Upper lobe of right lung (tissue), 1 donor: ENCODE measurements at regions not wholly inside any gene's neighbourhood (a gene's known extent, or its start where the extent isn't known, plus 50 kb on each side); places are given as distances from the start of the nearest gene placed in this dataset.

Experiments
- ATAC-seq: fragments of 200-7000 bp; cut with Tn5 transposase; one replicate; pipeline ENCODE4 v1.9.1; 2020; ENCODE audit warnings: mild to moderate bottlenecking, moderate library complexity
- DNase-seq: peaks from one replicate; pipeline ENCODE4 v3.0.0-alpha.2; 2020
- H3K27ac ChIP-seq: fragments of 200-600 bp; one replicate; pipeline ENCODE4 v1.8.0; 2022
- H3K27me3 ChIP-seq: fragments of 200-600 bp; one replicate; pipeline ENCODE4 v1.8.0; 2022; ENCODE audit warnings: mild to moderate bottlenecking
- H3K36me3 ChIP-seq: fragments of 200-600 bp; one replicate; pipeline ENCODE4 v1.8.0; 2022
- H3K4me1 ChIP-seq: fragments of 200-600 bp; one replicate; pipeline ENCODE4 v1.8.0; 2022
- H3K4me3 ChIP-seq: fragments of 200-600 bp; one replicate; pipeline ENCODE4 v1.8.0; 2022; ENCODE audit warnings: mild to moderate bottlenecking
- H3K9me3 ChIP-seq: fragments of 200-600 bp; one replicate; pipeline ENCODE4 v1.8.0; 2022
- intact Hi-C: fragments of 100-400 bp; cut with DNase I; formaldehyde crosslinking; loops from one replicate; pipeline ENCODE4 v1.11.0; 2022
- TF ChIP-seq, protein P1 (sequence below): fragments of 200-600 bp; IDR thresholded peaks from one replicate; pipeline ENCODE4 v1.8.0; 2022; ENCODE audit warnings: antibody characterized with exemption
- donor health status: DM: no; HTN: yes; CAD: no; lungs with severe emphysema.

DNA sequence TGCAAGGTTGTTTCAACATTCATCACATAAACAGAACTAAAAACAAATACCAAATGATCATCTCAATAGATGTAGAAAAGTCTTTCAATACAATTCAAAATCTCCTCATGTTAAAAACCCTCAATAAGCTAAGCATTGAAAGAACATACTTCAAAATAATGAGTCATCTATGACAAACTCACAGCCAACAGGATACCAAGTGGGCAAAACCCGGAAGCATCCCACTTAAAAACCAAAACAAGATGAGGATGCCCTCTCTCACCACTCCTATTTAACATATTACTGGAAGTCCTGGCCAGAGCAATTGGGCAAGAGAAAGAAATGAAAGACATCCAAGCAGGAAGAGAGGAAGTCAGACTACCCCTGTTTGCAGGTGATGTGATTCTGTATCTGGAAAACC is 992.2 kb upstream of the PIK3C3 start:
- Histone ChIP-seq H3K9me3 (no peaks in the 10 kb centered on the region), H3K4me3 (no peak overlapping the region), H3K27ac (no peak overlapping the region), H3K27me3 (no peaks in the 10 kb centered on the region), H3K4me1 (no peaks in the 10 kb centered on the region), H3K36me3 (no peaks in the 10 kb centered on the region)
- intact Hi-C loops = no loop called here
- ATAC-seq = no peak
- no peak for DNase-seq
- TF ChIP-seq, protein P1, sequence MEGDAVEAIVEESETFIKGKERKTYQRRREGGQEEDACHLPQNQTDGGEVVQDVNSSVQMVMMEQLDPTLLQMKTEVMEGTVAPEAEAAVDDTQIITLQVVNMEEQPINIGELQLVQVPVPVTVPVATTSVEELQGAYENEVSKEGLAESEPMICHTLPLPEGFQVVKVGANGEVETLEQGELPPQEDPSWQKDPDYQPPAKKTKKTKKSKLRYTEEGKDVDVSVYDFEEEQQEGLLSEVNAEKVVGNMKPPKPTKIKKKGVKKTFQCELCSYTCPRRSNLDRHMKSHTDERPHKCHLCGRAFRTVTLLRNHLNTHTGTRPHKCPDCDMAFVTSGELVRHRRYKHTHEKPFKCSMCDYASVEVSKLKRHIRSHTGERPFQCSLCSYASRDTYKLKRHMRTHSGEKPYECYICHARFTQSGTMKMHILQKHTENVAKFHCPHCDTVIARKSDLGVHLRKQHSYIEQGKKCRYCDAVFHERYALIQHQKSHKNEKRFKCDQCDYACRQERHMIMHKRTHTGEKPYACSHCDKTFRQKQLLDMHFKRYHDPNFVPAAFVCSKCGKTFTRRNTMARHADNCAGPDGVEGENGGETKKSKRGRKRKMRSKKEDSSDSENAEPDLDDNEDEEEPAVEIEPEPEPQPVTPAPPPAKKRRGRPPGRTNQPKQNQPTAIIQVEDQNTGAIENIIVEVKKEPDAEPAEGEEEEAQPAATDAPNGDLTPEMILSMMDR = no peak

DNA sequence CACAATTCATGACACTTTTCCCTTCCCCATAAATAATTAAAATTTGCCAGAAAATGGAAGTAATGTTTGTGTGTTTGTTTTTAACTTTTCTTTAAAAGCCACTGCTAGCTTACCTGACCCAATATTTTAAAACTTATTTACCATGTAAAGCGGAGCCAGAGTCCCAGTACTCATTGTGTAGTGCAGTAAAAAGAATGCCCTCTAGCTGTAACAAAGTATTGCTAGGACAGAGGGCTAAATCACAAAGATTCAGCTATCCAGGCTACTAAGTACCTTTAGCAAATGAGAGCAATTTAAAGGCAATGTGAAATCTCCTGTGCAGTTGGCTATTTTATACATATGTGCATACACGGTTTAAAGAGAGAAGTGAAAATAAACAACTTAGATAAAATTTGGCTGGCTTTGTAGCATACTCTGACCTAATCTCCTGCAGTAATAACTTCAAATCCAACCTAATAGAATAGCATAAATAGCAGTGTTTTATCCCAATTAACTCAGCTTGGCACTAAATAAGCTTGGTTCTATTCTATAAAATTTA is 997.4 kb upstream of the PIK3C3 start:
- Histone ChIP-seq H3K27me3 (no peaks in the 10 kb centered on the region), H3K4me3 (no peak overlapping the region), H3K4me1 (no peaks in the 10 kb centered on the region), H3K9me3 (no peaks in the 10 kb centered on the region), H3K27ac (no peak overlapping the region), H3K36me3 (no peaks in the 10 kb centered on the region)
- ATAC-seq = no peak
- TF ChIP-seq, protein P1 = no peak
- no peak for DNase-seq
- intact Hi-C loops = no loop called here

DNA sequence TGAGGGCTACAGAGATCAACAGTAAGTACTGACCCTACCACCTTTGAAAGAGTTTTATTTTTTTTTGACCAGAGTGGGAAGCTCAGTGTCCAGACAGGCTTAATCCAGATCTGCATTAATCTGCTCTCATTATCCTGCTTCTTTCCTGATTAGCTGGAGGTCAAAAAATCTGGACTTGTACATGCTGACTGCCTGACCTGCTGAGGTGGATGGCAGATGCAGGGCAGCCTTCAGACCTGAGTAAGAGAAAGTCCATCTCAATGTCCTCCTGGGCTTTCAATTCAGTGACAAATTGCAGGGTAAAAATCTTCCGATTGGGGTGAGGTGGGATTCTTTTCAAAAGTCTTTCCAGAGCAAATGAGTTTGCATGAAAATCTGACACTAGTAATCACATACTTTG is 998.8 kb upstream of the PIK3C3 start:
- Histone ChIP-seq H3K4me1 (no peaks in the 10 kb centered on the region), H3K4me3 (no peak overlapping the region), H3K36me3 (no peaks in the 10 kb centered on the region), H3K27me3 (no peaks in the 10 kb centered on the region), H3K9me3 (no peaks in the 10 kb centered on the region), H3K27ac (no peak overlapping the region)
- TF ChIP-seq, protein P1 = no peak
- intact Hi-C loops = no loop called here
- DNase-seq (no peak), ATAC-seq (no peak)

DNA sequence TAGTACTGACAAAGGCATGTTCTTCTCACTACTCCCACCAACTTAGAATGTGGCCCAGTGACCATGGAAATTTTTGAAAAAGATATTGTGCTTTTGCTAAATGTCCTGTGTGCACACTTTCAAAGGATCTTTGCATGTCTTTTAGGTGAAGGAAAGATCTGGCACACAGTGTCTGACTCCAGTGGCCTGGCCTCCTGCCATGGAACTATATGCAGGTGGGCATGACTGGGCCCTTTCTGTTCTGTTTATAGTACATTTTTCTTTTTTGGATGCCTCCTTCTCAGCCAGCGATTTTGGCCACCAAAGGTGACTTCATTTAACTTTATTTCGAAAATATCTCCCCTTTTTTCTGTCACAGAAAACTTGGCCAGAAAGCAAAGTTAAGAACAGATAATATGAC is 999.7 kb upstream of the PIK3C3 start:
- H3K4me1 ChIP-seq = no peaks in the 10 kb centered on the region
- H3K27me3 ChIP-seq = no peaks in the 10 kb centered on the region
- intact Hi-C loops = no loop called here
- DNase-seq (no peak), ATAC-seq (no peak)
- no peak overlapping the region for H3K4me3 ChIP-seq
- H3K9me3 ChIP-seq = no peaks in the 10 kb centered on the region
- no peak overlapping the region for H3K27ac ChIP-seq
- TF ChIP-seq, protein P1 = no peak
- no peaks in the 10 kb centered on the region for H3K36me3 ChIP-seq

DNA sequence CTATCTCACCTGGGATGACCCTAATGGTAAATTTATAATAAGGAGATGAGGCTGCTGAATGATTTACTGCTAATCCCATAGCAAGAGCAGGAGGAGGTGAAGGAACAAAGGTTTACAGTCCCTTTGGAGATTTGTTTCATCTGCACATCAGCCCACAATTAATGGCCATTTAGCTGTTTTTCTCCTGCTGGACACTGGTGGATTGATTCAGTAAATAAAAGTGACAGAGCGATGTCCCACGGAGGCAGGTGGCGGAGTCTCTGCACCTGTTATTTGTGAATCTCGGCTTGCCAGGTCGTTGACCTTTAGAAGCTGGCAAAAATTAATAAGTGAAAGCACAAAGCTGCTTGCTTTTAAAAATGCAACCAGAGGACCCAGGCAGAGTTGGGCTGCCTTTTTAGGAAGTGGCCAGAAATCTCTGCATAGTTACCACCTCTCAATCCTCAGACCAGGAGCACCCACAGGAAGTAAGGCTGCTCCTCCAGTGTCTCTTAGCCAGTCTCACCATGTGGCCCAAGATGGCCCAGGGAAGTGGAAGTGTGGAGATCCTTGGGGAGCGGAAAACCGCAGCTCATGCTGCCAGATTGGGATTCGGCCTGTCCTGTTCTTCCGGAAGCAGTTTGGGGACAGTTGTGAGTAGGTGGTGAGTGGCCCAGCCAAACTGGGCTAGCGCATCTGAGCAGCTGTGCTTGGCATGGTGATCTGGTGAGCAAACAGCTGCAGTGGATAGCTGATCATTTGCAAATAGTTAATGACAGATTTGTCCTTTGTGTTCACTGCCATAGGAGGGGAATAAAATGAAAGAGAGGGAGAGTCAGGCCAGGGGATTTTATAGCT is 1005.7 kb upstream of the PIK3C3 start:
- Histone ChIP-seq H3K27ac (no peak overlapping the region), H3K36me3 (no peaks in the 10 kb centered on the region), H3K27me3 (no peaks in the 10 kb centered on the region), H3K4me3 (no peak overlapping the region), H3K4me1 (no peaks in the 10 kb centered on the region), H3K9me3 (no peaks in the 10 kb centered on the region)
- no peak for ATAC-seq
- DNase-seq = no peak
- intact Hi-C loops = no loop called here
- TF ChIP-seq, protein P1 = no peak
